Right lobe of liver (tissue), 6 donors: ENCODE measurements at regions not wholly inside any gene's neighbourhood (a gene's known extent, or its start where the extent isn't known, plus 50 kb on each side); places are given as distances from the start of the nearest gene placed in this dataset.

Experiments
- ATAC-seq, 4 donors: fragments of 200-7000 bp; cut with Tn5 transposase; one replicate each; pipeline ENCODE4 v1.9.1; 2020; ENCODE audit warnings: mild to moderate bottlenecking in 4 of 4, moderate library complexity in 4 of 4
- DNase-seq, 3 donors: peaks; one replicate each; pipeline ENCODE4 v3.0.0-alpha.2; 2020
- H3K27ac ChIP-seq, 3 donors: fragments of 200-600 bp; one replicate each; pipeline ENCODE4 v1.8.0; 2022
- H3K27me3 ChIP-seq, 2 donors: fragments of 200-600 bp; one replicate each; pipeline ENCODE4 v1.8.0; 2022
- H3K36me3 ChIP-seq, 4 donors: fragments of 200-600 bp; sonication (generic) in 1 of 4; one replicate each; pipeline versions ENCODE4 v1.5.1 to v1.8.0; 2017 to 2022; ENCODE audit warnings: control low read depth in 1 of 4
- H3K4me1 ChIP-seq, 4 donors: fragments of 200-600 bp; sonication (generic) in 1 of 4; one replicate each; pipeline versions ENCODE4 v1.5.1 to v1.8.0; 2017 to 2022; ENCODE audit warnings: control low read depth in 1 of 4
- H3K4me3 ChIP-seq, 3 donors: fragments of 200-600 bp; one replicate each; pipeline ENCODE4 v1.8.0; 2022
- H3K9me3 ChIP-seq, 4 donors: fragments of 200-600 bp; sonication (generic) in 1 of 4; one replicate each; pipeline versions ENCODE4 v1.5.1 to v1.8.0; 2017 to 2022; ENCODE audit warnings: control low read depth in 1 of 4
- POLR2A ChIP-seq: fragments of 450-650 bp; IDR thresholded peaks from one replicate; pipeline ENCODE4 v1.6.1; 2017; ENCODE audit warnings: antibody characterized with exemption, mild to moderate bottlenecking
- WGBS: methylation state at CpG from one replicate; pipeline ENCODE4 v1.1.6; 2018; ENCODE audit warnings: low coverage, low lambda C conversion rate; ENCODE audit not compliant: insufficient coverage; ENCODE audit errors: missing lambda C conversion rate; 5-methylcytosine and 5-hydroxymethylcytosine counted together
- intact Hi-C, 2 donors: fragments of 100-400 bp; cut with DNase I; formaldehyde crosslinking; loops; one replicate each; pipeline versions ENCODE4 v1.11.2 to v1.14.1; 2022
- TF ChIP-seq, protein P1 (sequence below), 4 donors: fragments of 200-600 bp in 3 of 4; fragments of 450-650 bp in 1 of 4; IDR thresholded peaks; one replicate each; pipeline versions ENCODE4 v1.5.1 to v1.8.0; 2016 to 2022; ENCODE audit warnings: antibody characterized with exemption in 4 of 4, mild to moderate bottlenecking in 2 of 4
- donor health status: DM: no; HTN: yes; CAD: no.
- donor health status: DM: no; HTN: no; CAD: no.
- donor health status: DM: no; HTN: no; CAD: no.
- donor health status: DM: no; HTN: yes; CAD: no.
- donor health status: DM: no; HTN: yes; CAD: no.

- DNase-seq (no peak), ATAC-seq (no peak)
- WGBS = 56% methylated on average over 2 of the region's 2 CpGs
Measured at GRCh38 chr5:68359699-68360098, 144.1 kb downstream of the PIK3R1 start.

GRCh38 chr5:68362331-68362730 lies 146.8 kb downstream of the PIK3R1 start:
- Histone ChIP-seq H3K27me3 (no peaks in the 10 kb centered on the region), H3K4me1 (no peaks in the 10 kb centered on the region), H3K4me3 (no peak overlapping the region), H3K27ac (no peak overlapping the region), H3K36me3 (no peaks in the 10 kb centered on the region), H3K9me3 (no peaks in the 10 kb centered on the region)
- ATAC-seq = no peak
- DNase-seq = no peak
- intact Hi-C loops = no loop called here
- no peak for TF ChIP-seq POLR2A
- TF ChIP-seq, protein P1, sequence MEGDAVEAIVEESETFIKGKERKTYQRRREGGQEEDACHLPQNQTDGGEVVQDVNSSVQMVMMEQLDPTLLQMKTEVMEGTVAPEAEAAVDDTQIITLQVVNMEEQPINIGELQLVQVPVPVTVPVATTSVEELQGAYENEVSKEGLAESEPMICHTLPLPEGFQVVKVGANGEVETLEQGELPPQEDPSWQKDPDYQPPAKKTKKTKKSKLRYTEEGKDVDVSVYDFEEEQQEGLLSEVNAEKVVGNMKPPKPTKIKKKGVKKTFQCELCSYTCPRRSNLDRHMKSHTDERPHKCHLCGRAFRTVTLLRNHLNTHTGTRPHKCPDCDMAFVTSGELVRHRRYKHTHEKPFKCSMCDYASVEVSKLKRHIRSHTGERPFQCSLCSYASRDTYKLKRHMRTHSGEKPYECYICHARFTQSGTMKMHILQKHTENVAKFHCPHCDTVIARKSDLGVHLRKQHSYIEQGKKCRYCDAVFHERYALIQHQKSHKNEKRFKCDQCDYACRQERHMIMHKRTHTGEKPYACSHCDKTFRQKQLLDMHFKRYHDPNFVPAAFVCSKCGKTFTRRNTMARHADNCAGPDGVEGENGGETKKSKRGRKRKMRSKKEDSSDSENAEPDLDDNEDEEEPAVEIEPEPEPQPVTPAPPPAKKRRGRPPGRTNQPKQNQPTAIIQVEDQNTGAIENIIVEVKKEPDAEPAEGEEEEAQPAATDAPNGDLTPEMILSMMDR (IDR thresholded peaks at IDR 0.05) = no peak
- 50% methylated on average over 1 of the region's 1 CpG for WGBS

More at GRCh38 chr5:68359699-68360098, 144.1 kb downstream of the PIK3R1 start:
- Histone ChIP-seq H3K27ac (no peak overlapping the region), H3K9me3 (no peaks in the 10 kb centered on the region), H3K36me3 (no peaks in the 10 kb centered on the region), H3K4me3 (no peak overlapping the region), H3K27me3 (no peaks in the 10 kb centered on the region), H3K4me1 (no peaks in the 10 kb centered on the region)
- intact Hi-C loops = no loop called here
- TF ChIP-seq, protein P1 (IDR thresholded peaks at IDR 0.05) = no peak
- no peak for TF ChIP-seq POLR2A

- Histone ChIP-seq H3K27ac (no peak overlapping the region), H3K27me3 (no peaks in the 10 kb centered on the region), H3K36me3 (no peaks in the 10 kb centered on the region), H3K9me3 (no peaks in the 10 kb centered on the region), H3K4me1 (no peaks in the 10 kb centered on the region), H3K4me3 (no peak overlapping the region)
- intact Hi-C loops = no loop called here
- TF ChIP-seq, protein P1 (IDR thresholded peaks at IDR 0.05) = no peak
- TF ChIP-seq POLR2A = no peak
- DNase-seq (no peak), ATAC-seq (no peak)
- WGBS = 100% methylated on average over 1 of the region's 1 CpG
Measured at GRCh38 chr5:68365889-68366288, 150.3 kb downstream of the PIK3R1 start.

DNA sequence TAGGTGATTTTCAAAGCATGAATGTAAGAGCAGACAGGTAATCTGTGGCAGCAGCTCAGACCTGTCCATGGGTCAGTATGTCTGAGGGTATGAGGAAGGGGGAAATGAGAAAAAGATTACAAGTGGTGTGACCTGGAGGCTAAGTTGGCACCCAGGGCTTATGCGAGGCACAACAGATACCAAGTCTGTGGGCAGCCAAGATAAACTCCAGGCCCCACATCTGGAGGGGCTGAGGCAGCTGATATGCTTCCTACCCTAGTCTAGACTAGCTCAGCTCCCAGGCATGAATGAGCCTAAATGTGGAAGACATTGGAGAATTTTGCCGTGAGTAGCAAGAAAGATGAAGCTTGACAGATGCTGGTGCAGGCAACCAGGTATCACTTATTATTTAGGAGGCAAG lies 151.7 kb downstream of the PIK3R1 start:
- 88% methylated on average over 2 of the region's 2 CpGs for WGBS
- ATAC-seq (peak in 1 of 4 donors; percentile 39), DNase-seq (no peak)

More for the DNA sequence above, 151.7 kb downstream of the PIK3R1 start:
- TF ChIP-seq, protein P1 (IDR thresholded peaks at IDR 0.05) = no peak
- no peak for TF ChIP-seq POLR2A
- Histone ChIP-seq H3K27ac (no peak overlapping the region), H3K36me3 (no peaks in the 10 kb centered on the region), H3K4me3 (no peak overlapping the region), H3K27me3 (no peaks in the 10 kb centered on the region), H3K4me1 (no peaks in the 10 kb centered on the region), H3K9me3 (no peaks in the 10 kb centered on the region)
- intact Hi-C loops = no loop called here
